Subcutaneous abdominal adipose tissue (tissue), 5 donors: ENCODE measurements at regions not wholly inside any gene's neighbourhood (a gene's known extent, or its start where the extent isn't known, plus 50 kb on each side); places are given as distances from the start of the nearest gene placed in this dataset.
"Not testable (repeated sequence)": the region's sequence is repeated elsewhere in the genome, so short reads cannot be mapped to it uniquely, and the experiment has no call there.

Experiments
- H3K27ac ChIP-seq: one replicate; pipeline ENCODE4 v1.7.0; 2013; ENCODE audit warnings: low read depth, mild to moderate bottlenecking, inconsistent platforms, low read length, moderate library complexity
- H3K27me3 ChIP-seq, 5 donors: one replicate each; pipeline ENCODE4 v1.7.0; 2013; ENCODE audit warnings: low read length in 5 of 5, inconsistent platforms in 1 of 5; ENCODE audit not compliant: control insufficient read depth in 5 of 5, insufficient read depth in 4 of 5
- H3K36me3 ChIP-seq, 5 donors: one replicate each; pipeline ENCODE4 v1.7.0; 2013; ENCODE audit warnings: low read length in 5 of 5; ENCODE audit not compliant: control insufficient read depth in 5 of 5, insufficient read depth in 5 of 5
- H3K4me1 ChIP-seq, 5 donors: one replicate each; pipeline ENCODE4 v1.7.0; 2013; ENCODE audit warnings: low read length in 5 of 5, mild to moderate bottlenecking in 3 of 5, moderate library complexity in 1 of 5; ENCODE audit not compliant: control insufficient read depth in 5 of 5, insufficient read depth in 5 of 5
- H3K4me3 ChIP-seq, 5 donors: one replicate each; pipeline ENCODE4 v1.7.0; 2013; ENCODE audit warnings: low read length in 5 of 5, low read depth in 1 of 5
- H3K9ac ChIP-seq, 5 donors: one replicate each; pipeline ENCODE4 v1.7.0; 2013; ENCODE audit warnings: low read length in 5 of 5, mild to moderate bottlenecking in 4 of 5, moderate library complexity in 3 of 5
- H3K9me3 ChIP-seq, 5 donors: one replicate each; pipeline ENCODE4 v1.7.0; 2013; ENCODE audit warnings: low read length in 5 of 5; ENCODE audit not compliant: control insufficient read depth in 5 of 5
- donor health status: healthy.
- donor health status: healthy.
- donor health status: healthy.
- donor health status: healthy.
- donor health status: healthy.

DNA sequence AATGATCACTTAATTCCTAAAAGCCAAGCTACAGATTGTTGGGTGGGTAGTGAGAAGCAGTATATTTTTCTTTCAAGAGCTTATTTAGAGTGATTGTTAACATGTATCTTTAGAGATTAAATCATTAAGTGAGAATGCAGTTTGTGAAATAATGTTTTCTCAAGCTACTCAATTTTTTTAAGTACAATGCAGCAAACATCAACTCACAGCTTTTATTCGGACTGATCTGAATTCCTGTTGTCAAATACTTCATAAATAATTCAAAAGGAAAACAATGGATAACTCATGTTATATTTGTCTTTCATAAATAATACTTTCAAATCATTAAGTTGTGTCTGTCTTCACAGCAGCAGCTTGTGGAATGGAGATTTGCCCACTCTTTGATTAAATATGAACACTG, 271.1 kb upstream of the DEPDC1 start:
- Histone ChIP-seq H3K9ac (no peak overlapping the region), H3K27ac (no peak overlapping the region), H3K4me3 (no peak overlapping the region), H3K4me1 (peaks cover 0 to under 1% (median 0%) of the 10 kb centered on the region in 5 donors), H3K27me3 (no peaks in the 10 kb centered on the region), H3K9me3 (peaks cover 0 to 16% (median 9%) of the 10 kb centered on the region in 5 donors), H3K36me3 (no peaks in the 10 kb centered on the region)

DNA sequence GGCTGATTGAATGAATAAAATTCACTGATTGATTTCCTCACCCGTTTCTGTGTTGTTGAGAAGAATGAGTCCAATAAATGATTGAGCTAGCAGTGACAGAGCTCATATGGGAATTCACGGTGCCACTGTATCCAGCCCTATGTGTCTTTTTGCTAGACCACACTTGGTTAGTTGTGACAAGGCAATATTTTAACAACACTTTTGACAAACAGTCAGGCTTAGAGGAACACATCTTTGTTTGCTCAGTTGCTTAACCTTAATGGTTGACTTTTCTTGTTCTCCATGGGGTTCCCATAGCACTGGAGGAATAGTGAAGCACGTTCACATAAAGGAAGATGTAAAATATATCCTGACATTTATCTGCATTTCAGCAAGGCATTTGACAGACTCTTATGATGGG, 273.9 kb upstream of the DEPDC1 start:
- Histone ChIP-seq H3K36me3 (no peaks in the 10 kb centered on the region), H3K9me3 (peaks cover 0 to 11% (median 6%) of the 10 kb centered on the region in 5 donors), H3K9ac (no peak overlapping the region), H3K27me3 (no peaks in the 10 kb centered on the region), H3K27ac (no peak overlapping the region), H3K4me1 (peaks cover 0 to 13% (median 0%) of the 10 kb centered on the region in 5 donors), H3K4me3 (no peak overlapping the region)

DNA sequence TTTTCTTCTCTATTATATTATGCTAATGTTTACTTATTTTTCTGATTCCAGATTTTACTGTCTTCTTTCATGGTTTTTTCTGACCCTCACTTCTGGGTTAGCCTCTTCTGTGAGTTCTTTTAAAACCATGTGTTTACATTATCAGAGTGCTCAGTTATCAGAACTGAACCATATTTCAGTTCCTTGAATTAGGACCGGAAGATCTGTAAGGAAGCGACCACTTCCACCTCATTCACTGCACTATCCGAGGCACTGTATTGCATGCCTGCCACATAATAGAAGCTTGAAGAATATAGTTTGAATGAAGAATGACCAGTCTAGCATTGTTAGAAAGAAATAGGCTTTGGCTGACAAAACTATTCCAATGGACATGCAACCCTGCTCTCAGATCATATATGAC, 281.0 kb upstream of the DEPDC1 start:
- Histone ChIP-seq H3K27me3 (no peaks in the 10 kb centered on the region), H3K4me3 (no peak overlapping the region), H3K9ac (no peak overlapping the region), H3K36me3 (no peaks in the 10 kb centered on the region), H3K9me3 (peaks cover 0 to 15% (median 2%) of the 10 kb centered on the region in 5 donors), H3K4me1 (peaks cover 0 to 15% (median 0%) of the 10 kb centered on the region in 5 donors), H3K27ac (no peak overlapping the region)

DNA sequence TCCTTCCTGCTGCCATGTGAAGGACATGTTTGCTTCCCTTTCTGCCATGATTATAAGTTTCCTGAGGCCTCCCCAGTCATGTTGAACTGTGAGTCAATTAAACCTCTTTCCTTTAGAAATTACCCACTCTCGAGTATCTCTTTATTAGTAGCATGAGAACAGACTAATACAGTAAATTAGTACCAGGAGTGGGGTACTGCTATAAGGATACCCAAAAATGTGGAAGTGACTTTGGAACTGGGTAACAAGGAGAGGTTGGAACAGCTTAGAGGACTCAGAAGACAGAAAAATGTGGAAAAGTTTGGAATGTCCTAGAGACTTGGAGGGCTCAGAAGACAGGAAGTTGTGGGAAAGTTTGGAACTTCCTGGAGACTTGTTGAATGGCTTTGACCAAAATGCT, 283.0 kb upstream of the DEPDC1 start:
- H3K36me3 ChIP-seq, H3K9ac ChIP-seq, H3K4me3 ChIP-seq, H3K27ac ChIP-seq, H3K27me3 ChIP-seq: not testable (repeated sequence)
- peaks cover 0 to 10% (median 0%) of the 10 kb centered on the region in 5 donors for H3K4me1 ChIP-seq
- peaks cover 0 to 15% (median 2%) of the 10 kb centered on the region in 5 donors for H3K9me3 ChIP-seq

DNA sequence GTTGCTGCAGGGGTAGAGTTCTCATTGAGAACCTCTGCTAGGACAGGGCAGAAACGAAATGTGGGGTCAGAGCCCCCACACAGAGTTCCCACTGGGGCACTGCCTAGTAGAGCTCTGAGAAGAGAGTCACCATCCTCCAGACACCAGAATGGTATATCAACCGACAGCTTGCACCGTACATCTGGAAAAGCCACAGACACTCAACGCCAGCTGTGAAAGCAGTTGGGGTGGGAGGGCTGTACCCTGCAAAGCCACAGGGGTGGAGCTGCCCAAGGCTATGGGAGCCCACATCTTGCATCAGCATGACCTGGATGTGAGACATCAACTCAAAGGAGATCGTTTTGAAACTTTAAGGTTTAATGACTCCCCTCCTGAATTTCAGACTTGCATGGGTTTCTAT, 284.0 kb upstream of the DEPDC1 start:
- Histone ChIP-seq H3K4me3 (no peak overlapping the region), H3K9me3 (peaks cover 0 to 15% (median 2%) of the 10 kb centered on the region in 5 donors), H3K27ac (no peak overlapping the region), H3K4me1 (peaks cover 0 to 1% (median 0%) of the 10 kb centered on the region in 5 donors), H3K36me3 (no peaks in the 10 kb centered on the region), H3K9ac (no peak overlapping the region), H3K27me3 (no peaks in the 10 kb centered on the region)

DNA sequence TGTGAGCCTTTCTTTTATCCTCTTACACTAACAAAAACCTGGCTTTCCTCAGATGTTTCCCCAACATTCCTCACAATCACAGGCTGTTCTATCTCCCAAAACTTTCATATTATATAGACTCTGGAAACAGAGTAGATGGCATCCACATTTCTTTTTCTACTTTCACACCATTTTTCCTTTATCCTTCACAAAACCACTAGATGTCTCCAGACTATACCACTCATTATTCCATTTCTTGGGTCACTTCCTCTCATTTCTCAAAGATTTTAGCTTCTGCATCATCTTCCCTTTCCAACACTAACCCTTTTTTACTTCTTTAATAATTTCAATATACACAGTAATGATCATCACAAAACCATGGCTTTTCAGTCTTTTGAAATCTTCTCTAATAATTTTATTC, 286.0 kb upstream of the DEPDC1 start:
- H3K4me3 ChIP-seq: no peak overlapping the region
- H3K9me3 ChIP-seq: peaks cover 0 to 15% (median 2%) of the 10 kb centered on the region in 5 donors
- no peaks in the 10 kb centered on the region for H3K27me3 ChIP-seq
- no peak overlapping the region for H3K9ac ChIP-seq
- H3K4me1 ChIP-seq: no peaks in the 10 kb centered on the region
- no peak overlapping the region for H3K27ac ChIP-seq
- no peaks in the 10 kb centered on the region for H3K36me3 ChIP-seq

DNA sequence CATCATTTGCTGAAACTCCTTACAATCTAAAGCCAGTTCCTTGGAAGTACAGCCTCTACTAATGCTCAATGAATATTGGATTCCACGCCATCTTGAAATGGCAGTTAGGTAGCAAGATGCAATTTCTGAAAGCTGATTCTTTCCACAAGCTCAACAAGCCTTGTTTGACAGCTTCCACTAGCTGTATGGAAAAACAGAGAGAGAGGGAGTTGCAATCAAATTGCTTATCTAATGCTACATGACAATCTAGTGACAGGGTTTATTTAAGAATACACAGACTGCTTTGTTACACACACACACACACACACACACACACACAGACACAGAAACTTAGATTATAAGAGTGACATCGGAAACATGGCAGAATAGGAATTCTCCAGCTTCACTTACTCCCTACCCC, 288.4 kb upstream of the DEPDC1 start:
- peaks cover 0 to 6% (median 0%) of the 10 kb centered on the region in 5 donors for H3K9me3 ChIP-seq
- H3K9ac ChIP-seq: no peak overlapping the region
- no peak overlapping the region for H3K27ac ChIP-seq
- H3K36me3 ChIP-seq: no peaks in the 10 kb centered on the region
- H3K4me1 ChIP-seq: no peaks in the 10 kb centered on the region
- no peak overlapping the region for H3K4me3 ChIP-seq
- H3K27me3 ChIP-seq: no peaks in the 10 kb centered on the region

DNA sequence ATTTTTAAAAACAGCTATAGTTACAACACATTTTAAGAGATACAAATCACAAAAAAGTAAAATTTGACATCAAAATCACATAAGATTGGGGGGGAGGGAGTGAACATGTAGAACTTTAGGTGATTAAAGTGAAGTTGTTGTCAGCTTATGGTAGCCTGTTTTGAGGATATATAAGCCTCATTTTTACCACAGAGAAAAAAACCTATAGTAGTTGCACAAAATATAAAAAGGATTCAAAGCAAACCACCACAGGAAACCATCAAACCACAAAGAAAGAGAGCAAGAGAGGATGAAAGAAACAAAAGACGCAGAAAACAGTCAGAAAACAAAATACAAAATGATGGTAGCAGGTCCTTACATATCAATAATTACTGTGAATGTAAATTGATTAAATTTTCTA, 291.9 kb upstream of the DEPDC1 start:
- Histone ChIP-seq H3K27me3 (no peaks in the 10 kb centered on the region), H3K36me3 (no peaks in the 10 kb centered on the region), H3K27ac (no peak overlapping the region), H3K4me1 (no peaks in the 10 kb centered on the region), H3K4me3 (no peak overlapping the region), H3K9ac (no peak overlapping the region), H3K9me3 (no peaks in the 10 kb centered on the region)

DNA sequence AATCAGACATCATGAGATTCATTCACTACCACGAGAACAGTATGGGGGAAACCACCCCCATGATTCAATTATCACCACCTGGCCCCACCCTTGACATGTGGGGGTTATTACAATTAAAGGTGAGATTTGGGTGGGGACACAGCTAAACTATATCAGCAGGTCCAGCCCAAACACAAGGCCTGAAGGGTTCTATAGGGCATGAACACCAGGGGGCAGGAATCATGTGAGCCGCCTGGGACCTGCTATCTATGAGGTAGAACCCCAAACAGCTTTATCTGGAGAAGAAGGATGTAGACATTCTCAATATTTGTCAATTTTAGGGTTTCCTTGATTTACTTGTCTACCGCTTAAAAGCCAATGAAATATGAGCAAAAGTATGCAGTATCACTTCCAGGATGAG, 294.9 kb upstream of the DEPDC1 start:
- Histone ChIP-seq H3K4me3 (no peak overlapping the region), H3K4me1 (peaks cover 0 to 15% (median 10%) of the 10 kb centered on the region in 5 donors), H3K27ac (no peak overlapping the region), H3K9me3 (no peaks in the 10 kb centered on the region), H3K27me3 (no peaks in the 10 kb centered on the region), H3K9ac (no peak overlapping the region), H3K36me3 (no peaks in the 10 kb centered on the region)

DNA sequence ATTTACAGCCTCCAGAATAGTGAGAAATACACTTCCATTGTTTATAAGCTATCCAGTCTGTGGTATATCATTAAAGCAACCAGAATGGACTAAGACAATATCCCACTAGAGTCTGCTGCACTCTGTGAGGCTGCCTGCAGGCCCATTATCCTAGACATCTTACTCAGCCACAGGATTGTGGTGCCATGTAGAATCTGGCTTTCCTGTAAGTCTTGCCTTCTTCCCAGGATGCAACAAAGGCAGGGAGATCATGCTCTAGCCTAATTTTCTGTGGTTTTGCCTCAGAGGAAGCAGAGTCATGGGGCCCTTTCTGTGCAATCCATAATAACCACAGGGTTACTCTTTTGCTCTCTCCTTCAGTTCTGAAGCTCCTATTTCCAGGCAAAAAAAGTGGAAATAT, 299.1 kb upstream of the DEPDC1 start:
- no peak overlapping the region for H3K4me3 ChIP-seq
- H3K4me1 ChIP-seq: peaks cover 0 to 40% (median 35%) of the 10 kb centered on the region in 5 donors
- no peaks in the 10 kb centered on the region for H3K36me3 ChIP-seq
- no peak overlapping the region for H3K9ac ChIP-seq
- H3K27ac ChIP-seq: peak overlapping the region; percentile 31
- H3K9me3 ChIP-seq: no peaks in the 10 kb centered on the region
- H3K27me3 ChIP-seq: no peaks in the 10 kb centered on the region

DNA sequence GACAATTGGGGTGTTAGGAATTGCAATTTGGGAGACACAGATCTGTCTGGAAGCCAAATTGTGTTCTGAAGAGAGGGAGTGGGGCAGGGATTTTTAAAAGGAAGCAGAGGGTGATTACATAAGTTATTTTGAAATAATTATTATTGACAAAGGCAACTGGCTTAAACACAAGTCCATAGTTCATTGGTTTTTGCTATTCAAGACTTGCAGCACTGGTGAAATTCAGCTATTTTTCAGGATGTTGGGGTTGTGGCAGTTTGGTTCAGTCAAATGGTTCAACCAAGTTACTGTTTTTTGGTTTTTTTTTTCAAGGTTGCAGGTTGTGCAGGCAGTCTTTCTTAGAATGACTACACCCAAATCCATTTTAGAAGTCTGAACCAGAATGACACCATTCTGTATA, 300.0 kb upstream of the DEPDC1 start:
- H3K27me3 ChIP-seq: no peaks in the 10 kb centered on the region
- H3K9me3 ChIP-seq: no peaks in the 10 kb centered on the region
- H3K27ac ChIP-seq: peak overlapping the region; percentile 67
- no peak overlapping the region for H3K9ac ChIP-seq
- no peaks in the 10 kb centered on the region for H3K36me3 ChIP-seq
- H3K4me1 ChIP-seq: peaks cover 0 to 40% (median 35%) of the 10 kb centered on the region in 5 donors
- H3K4me3 ChIP-seq: no peak overlapping the region
